GM23338 (cell line): ENCODE measurements at regions not wholly inside any gene's neighbourhood (a gene's known extent, or its start where the extent isn't known, plus 50 kb on each side); places are given as distances from the start of the nearest gene placed in this dataset.

Source experiments
- ATAC-seq: fragments of 200-7000 bp; cut with Tn5 transposase; 3 replicates; pipeline ENCODE4 v1.9.1; 2020
- DNase-seq: peaks from one replicate; pipeline ENCODE4 v3.0.0-alpha.2; 2015; ENCODE audit warnings: low spot score
- H2AFZ ChIP-seq: fragments of 200-600 bp; sonication (generic); 2 replicates; pipeline ENCODE4 v1.8.0; 2016; ENCODE audit warnings: antibody characterized with exemption, mild to moderate bottlenecking, moderate library complexity
- H3F3A ChIP-seq: fragments of 200-600 bp; sonication (generic); replicated peaks from 2 replicates; pipeline ENCODE4 v1.8.0; 2017; ENCODE audit warnings: antibody characterized with exemption, mixed run types, low read depth
- H3K27ac ChIP-seq: fragments of 200-600 bp; sonication (generic); 2 replicates; pipeline ENCODE4 v1.6.1; 2016; ENCODE audit warnings: low read depth
- H3K27me3 ChIP-seq: fragments of 200-600 bp; sonication (generic); 2 replicates; pipeline ENCODE4 v1.8.0; 2016; ENCODE audit warnings: mild to moderate bottlenecking, mixed run types, moderate library complexity; ENCODE audit not compliant: insufficient read depth
- H3K36me3 ChIP-seq: fragments of 200-600 bp; sonication (generic); 2 replicates; pipeline ENCODE4 v1.8.0; 2016; ENCODE audit warnings: mild to moderate bottlenecking; ENCODE audit not compliant: insufficient read depth
- H3K4me1 ChIP-seq: fragments of 200-600 bp; sonication (generic); 2 replicates; pipeline ENCODE4 v1.8.0; 2016; ENCODE audit warnings: mild to moderate bottlenecking, moderate library complexity; ENCODE audit not compliant: insufficient read depth
- H3K4me2 ChIP-seq: fragments of 200-600 bp; sonication (generic); 2 replicates; pipeline ENCODE4 v1.7.1; 2017; ENCODE audit warnings: mixed run types
- H3K4me3 ChIP-seq: fragments of 200-600 bp; sonication (generic); 2 replicates; pipeline ENCODE4 v1.6.1; 2016; ENCODE audit warnings: mixed run types
- H3K79me2 ChIP-seq: fragments of 200-600 bp; sonication (generic); replicated peaks from 2 replicates; pipeline ENCODE4 v1.8.0; 2017; ENCODE audit warnings: mild to moderate bottlenecking; ENCODE audit not compliant: insufficient read depth
- H3K9me2 ChIP-seq: fragments of 200-600 bp; sonication (generic); 2 replicates; pipeline ENCODE4 v1.8.0; 2017; ENCODE audit not compliant: insufficient read depth
- H4K20me1 ChIP-seq: fragments of 200-600 bp; sonication (generic); replicated peaks from 2 replicates; pipeline ENCODE4 v1.8.0; 2017; ENCODE audit warnings: mild to moderate bottlenecking; ENCODE audit not compliant: insufficient read depth
- H3K27ac Mint-ChIP-seq: 2 replicates; pipeline ENCODE4 v1.8.0; 2020; ENCODE audit warnings: inconsistent platforms, mild to moderate bottlenecking, moderate library complexity, mixed read lengths
- H3K27me3 Mint-ChIP-seq: 3 replicates; pipeline ENCODE4 v1.8.0; 2022; ENCODE audit warnings: low read depth, mild to moderate bottlenecking, moderate library complexity, mixed read lengths, inconsistent platforms; ENCODE audit not compliant: insufficient read depth, poor library complexity
- H3K36me3 Mint-ChIP-seq: 3 replicates; pipeline ENCODE4 v1.8.0; 2021; ENCODE audit warnings: low read depth, mild to moderate bottlenecking, inconsistent platforms, moderate library complexity, mixed read lengths
- H3K4me1 Mint-ChIP-seq: 3 replicates; pipeline ENCODE4 v1.8.0; 2020; ENCODE audit warnings: mild to moderate bottlenecking, inconsistent platforms, mixed read lengths
- H3K4me3 Mint-ChIP-seq: 3 replicates; pipeline ENCODE4 v1.8.0; 2021; ENCODE audit warnings: moderate library complexity, mild to moderate bottlenecking, inconsistent platforms, mixed read lengths
- H3K9me3 Mint-ChIP-seq: 3 replicates; pipeline ENCODE4 v1.8.0; 2020; ENCODE audit warnings: moderate library complexity, mild to moderate bottlenecking, inconsistent platforms, mixed read lengths
- CREB1 ChIP-seq: fragments of 250-450 bp; sonication (Bioruptor Pico); IDR thresholded peaks from 2 replicates; pipeline ENCODE4 v1.5.0; 2020; ENCODE audit warnings: low read depth, mild to moderate bottlenecking, moderate library complexity
- CTCF ChIP-seq, 2 experiments: fragments of 200-600 bp in 1 of 2; sonication (generic) in 1 of 2; conservative IDR thresholded peaks; 2 replicates each; pipeline versions ENCODE4 v1.5.1 to v1.6.1; 2016 to 2017; ENCODE audit warnings: antibody characterized with exemption in 2 of 2, low read depth in 2 of 2, mild to moderate bottlenecking in 2 of 2, moderate library complexity in 1 of 2
- JUNB ChIP-seq: IDR thresholded peaks from one replicate; pipeline ENCODE4 v1.6.1; 2016; ENCODE audit warnings: antibody characterized with exemption; ENCODE audit not compliant: unreplicated experiment
- POLR2AphosphoS5 ChIP-seq: IDR thresholded peaks from 2 replicates; pipeline ENCODE4 v1.6.1; 2016; ENCODE audit warnings: antibody characterized with exemption, low read depth
- ZNF331 ChIP-seq: fragments of 250-450 bp; sonication (Bioruptor Pico); IDR thresholded peaks from 2 replicates; pipeline ENCODE4 v1.5.0; 2020; ENCODE audit warnings: low read depth, mild to moderate bottlenecking, moderate library complexity
- TF ChIP-seq, protein P1 (sequence below): fragments of 250-450 bp; sonication (Bioruptor Pico); IDR thresholded peaks from 2 replicates; pipeline ENCODE4 v1.5.0; 2020; ENCODE audit warnings: mild to moderate bottlenecking, moderate library complexity
- TF ChIP-seq, protein P2 (sequence below): IDR thresholded peaks from one replicate; pipeline ENCODE4 v1.6.1; 2018; ENCODE audit warnings: antibody characterized with exemption; ENCODE audit not compliant: unreplicated experiment

DNA sequence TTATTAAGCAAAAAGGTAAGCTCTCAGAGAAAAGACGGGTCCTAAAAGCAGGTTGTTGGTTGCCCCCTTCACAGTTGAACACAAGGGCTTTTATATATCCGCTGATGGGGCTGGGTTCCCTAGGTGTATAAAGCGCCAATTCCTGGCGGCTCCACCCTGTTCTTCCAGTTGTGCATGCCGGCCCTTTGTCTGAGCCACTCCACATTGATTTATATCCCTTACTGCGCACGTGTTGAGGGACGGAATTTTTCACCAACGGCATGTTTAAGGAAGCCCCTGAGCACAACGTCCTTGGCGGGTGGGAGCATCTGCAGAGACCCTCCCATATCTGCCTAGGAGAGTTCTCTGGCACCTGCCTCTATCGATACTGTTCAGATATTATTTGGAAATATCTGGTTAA, 135.7 kb downstream of the DTHD1 start (continued):
- TF ChIP-seq, protein P1, sequence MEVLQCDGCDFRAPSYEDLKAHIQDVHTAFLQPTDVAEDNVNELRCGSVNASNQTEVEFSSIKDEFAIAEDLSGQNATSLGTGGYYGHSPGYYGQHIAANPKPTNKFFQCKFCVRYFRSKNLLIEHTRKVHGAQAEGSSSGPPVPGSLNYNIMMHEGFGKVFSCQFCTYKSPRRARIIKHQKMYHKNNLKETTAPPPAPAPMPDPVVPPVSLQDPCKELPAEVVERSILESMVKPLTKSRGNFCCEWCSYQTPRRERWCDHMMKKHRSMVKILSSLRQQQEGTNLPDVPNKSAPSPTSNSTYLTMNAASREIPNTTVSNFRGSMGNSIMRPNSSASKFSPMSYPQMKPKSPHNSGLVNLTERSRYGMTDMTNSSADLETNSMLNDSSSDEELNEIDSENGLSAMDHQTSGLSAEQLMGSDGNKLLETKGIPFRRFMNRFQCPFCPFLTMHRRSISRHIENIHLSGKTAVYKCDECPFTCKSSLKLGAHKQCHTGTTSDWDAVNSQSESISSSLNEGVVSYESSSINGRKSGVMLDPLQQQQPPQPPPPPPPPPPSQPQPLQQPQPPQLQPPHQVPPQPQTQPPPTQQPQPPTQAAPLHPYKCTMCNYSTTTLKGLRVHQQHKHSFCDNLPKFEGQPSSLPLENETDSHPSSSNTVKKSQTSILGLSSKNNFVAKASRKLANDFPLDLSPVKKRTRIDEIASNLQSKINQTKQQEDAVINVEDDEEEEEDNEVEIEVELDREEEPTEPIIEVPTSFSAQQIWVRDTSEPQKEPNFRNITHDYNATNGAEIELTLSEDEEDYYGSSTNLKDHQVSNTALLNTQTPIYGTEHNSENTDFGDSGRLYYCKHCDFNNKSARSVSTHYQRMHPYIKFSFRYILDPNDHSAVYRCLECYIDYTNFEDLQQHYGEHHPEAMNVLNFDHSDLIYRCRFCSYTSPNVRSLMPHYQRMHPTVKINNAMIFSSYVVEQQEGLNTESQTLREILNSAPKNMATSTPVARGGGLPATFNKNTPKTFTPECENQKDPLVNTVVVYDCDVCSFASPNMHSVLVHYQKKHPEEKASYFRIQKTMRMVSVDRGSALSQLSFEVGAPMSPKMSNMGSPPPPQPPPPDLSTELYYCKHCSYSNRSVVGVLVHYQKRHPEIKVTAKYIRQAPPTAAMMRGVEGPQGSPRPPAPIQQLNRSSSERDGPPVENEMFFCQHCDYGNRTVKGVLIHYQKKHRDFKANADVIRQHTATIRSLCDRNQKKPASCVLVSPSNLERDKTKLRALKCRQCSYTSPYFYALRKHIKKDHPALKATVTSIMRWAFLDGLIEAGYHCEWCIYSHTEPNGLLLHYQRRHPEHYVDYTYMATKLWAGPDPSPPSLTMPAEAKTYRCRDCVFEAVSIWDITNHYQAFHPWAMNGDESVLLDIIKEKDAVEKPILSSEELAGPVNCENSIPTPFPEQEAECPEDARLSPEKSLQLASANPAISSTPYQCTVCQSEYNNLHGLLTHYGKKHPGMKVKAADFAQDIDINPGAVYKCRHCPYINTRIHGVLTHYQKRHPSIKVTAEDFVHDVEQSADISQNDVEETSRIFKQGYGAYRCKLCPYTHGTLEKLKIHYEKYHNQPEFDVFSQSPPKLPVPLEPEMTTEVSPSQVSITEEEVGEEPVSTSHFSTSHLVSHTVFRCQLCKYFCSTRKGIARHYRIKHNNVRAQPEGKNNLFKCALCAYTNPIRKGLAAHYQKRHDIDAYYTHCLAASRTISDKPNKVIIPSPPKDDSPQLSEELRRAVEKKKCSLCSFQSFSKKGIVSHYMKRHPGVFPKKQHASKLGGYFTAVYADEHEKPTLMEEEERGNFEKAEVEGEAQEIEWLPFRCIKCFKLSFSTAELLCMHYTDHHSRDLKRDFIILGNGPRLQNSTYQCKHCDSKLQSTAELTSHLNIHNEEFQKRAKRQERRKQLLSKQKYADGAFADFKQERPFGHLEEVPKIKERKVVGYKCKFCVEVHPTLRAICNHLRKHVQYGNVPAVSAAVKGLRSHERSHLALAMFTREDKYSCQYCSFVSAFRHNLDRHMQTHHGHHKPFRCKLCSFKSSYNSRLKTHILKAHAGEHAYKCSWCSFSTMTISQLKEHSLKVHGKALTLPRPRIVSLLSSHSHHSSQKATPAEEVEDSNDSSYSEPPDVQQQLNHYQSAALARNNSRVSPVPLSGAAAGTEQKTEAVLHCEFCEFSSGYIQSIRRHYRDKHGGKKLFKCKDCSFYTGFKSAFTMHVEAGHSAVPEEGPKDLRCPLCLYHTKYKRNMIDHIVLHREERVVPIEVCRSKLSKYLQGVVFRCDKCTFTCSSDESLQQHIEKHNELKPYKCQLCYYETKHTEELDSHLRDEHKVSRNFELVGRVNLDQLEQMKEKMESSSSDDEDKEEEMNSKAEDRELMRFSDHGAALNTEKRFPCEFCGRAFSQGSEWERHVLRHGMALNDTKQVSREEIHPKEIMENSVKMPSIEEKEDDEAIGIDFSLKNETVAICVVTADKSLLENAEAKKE (CRISPR knock-in tag): no peak
- no peak for TF ChIP-seq JUNB
- TF ChIP-seq CREB1: no peak
- TF ChIP-seq ZNF331 (CRISPR knock-in tag): no peak
- TF ChIP-seq, protein P2, sequence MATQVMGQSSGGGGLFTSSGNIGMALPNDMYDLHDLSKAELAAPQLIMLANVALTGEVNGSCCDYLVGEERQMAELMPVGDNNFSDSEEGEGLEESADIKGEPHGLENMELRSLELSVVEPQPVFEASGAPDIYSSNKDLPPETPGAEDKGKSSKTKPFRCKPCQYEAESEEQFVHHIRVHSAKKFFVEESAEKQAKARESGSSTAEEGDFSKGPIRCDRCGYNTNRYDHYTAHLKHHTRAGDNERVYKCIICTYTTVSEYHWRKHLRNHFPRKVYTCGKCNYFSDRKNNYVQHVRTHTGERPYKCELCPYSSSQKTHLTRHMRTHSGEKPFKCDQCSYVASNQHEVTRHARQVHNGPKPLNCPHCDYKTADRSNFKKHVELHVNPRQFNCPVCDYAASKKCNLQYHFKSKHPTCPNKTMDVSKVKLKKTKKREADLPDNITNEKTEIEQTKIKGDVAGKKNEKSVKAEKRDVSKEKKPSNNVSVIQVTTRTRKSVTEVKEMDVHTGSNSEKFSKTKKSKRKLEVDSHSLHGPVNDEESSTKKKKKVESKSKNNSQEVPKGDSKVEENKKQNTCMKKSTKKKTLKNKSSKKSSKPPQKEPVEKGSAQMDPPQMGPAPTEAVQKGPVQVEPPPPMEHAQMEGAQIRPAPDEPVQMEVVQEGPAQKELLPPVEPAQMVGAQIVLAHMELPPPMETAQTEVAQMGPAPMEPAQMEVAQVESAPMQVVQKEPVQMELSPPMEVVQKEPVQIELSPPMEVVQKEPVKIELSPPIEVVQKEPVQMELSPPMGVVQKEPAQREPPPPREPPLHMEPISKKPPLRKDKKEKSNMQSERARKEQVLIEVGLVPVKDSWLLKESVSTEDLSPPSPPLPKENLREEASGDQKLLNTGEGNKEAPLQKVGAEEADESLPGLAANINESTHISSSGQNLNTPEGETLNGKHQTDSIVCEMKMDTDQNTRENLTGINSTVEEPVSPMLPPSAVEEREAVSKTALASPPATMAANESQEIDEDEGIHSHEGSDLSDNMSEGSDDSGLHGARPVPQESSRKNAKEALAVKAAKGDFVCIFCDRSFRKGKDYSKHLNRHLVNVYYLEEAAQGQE: no peak
- no peak for TF ChIP-seq POLR2AphosphoS5

GRCh38 chr4:36420111-36420679, 138.8 kb downstream of the DTHD1 start:
- Histone ChIP-seq H3K4me3 (no peak overlapping the region), H3K9me2 (no peaks in the 10 kb centered on the region), H3K4me1 (no peaks in the 10 kb centered on the region), H3K27ac (no peak overlapping the region), H3K4me2 (no peak overlapping the region), H3K27me3 (no peaks in the 10 kb centered on the region), H4K20me1 (no peaks in the 10 kb centered on the region), H3K79me2 (no peaks in the 10 kb centered on the region), H3F3A (no peaks in the 10 kb centered on the region), H2AFZ (no peak overlapping the region), H3K36me3 (no peaks in the 10 kb centered on the region)
- Mint-ChIP-seq H3K4me1 (no peaks in the 10 kb centered on the region), H3K9me3 (peaks cover 2% of the 10 kb centered on the region; the same call in 1 of the 3 replicates), H3K27ac (no peak overlapping the region), H3K36me3 (no peaks in the 10 kb centered on the region), H3K4me3 (no peak overlapping the region), H3K27me3 (no peaks in the 10 kb centered on the region)
- DNase-seq (no peak), ATAC-seq (0 out of 3 replicates have a peak, but pooled peaks have one; percentile 32)
- TF ChIP-seq CTCF (conservative IDR thresholded peaks at IDR 0.05; ENCODE audit: low read depth in 2 of 2) (0 out of 4 replicates have a peak, but pooled peaks of 1 of the 2 experiments have one; percentile 7), POLR2AphosphoS5 (no peak)
